ENCODE measurements at regions not wholly inside any gene's neighbourhood (a gene's known extent, or its start where the extent isn't known, plus 50 kb on each side); places are given as distances from the start of the nearest gene placed in this dataset.

- H3K27me3 ChIP-seq (replicated peaks; ENCODE audit: control insufficient read depth, insufficient read depth, low read length) = no peaks in the 10 kb centered on the region
- no peak for DNase-seq (ENCODE audit: extremely low read depth, insufficient read length)
- H3K4me3 ChIP-seq (replicated peaks; ENCODE audit: low read depth, low read length) = no peak overlapping the region
- H3K36me3 ChIP-seq (ENCODE audit: control insufficient read depth, insufficient read depth, low read length) = no peaks in the 10 kb centered on the region
- TF ChIP-seq, protein P1, sequence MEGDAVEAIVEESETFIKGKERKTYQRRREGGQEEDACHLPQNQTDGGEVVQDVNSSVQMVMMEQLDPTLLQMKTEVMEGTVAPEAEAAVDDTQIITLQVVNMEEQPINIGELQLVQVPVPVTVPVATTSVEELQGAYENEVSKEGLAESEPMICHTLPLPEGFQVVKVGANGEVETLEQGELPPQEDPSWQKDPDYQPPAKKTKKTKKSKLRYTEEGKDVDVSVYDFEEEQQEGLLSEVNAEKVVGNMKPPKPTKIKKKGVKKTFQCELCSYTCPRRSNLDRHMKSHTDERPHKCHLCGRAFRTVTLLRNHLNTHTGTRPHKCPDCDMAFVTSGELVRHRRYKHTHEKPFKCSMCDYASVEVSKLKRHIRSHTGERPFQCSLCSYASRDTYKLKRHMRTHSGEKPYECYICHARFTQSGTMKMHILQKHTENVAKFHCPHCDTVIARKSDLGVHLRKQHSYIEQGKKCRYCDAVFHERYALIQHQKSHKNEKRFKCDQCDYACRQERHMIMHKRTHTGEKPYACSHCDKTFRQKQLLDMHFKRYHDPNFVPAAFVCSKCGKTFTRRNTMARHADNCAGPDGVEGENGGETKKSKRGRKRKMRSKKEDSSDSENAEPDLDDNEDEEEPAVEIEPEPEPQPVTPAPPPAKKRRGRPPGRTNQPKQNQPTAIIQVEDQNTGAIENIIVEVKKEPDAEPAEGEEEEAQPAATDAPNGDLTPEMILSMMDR (IDR thresholded peaks at IDR 0.05; ENCODE audit: insufficient read depth, low read length, poor library complexity, severe bottlenecking) = no peak
Observed at GRCh38 chr11:57121996-57122395, 59.8 kb upstream of the LRRC55 start.

GRCh38 chr11:57123590-57123989 lies 58.2 kb upstream of the LRRC55 start:
- H3K27me3 ChIP-seq (replicated peaks; ENCODE audit: control insufficient read depth, insufficient read depth, low read length) = no peaks in the 10 kb centered on the region; the same call in 1 of the 2 replicates
- TF ChIP-seq, protein P1 (IDR thresholded peaks at IDR 0.05; ENCODE audit: insufficient read depth, low read length, poor library complexity, severe bottlenecking) = no peak

GRCh38 chr11:57124505-57124904 lies 57.2 kb upstream of the LRRC55 start:
- no peak for DNase-seq (ENCODE audit: extremely low read depth, insufficient read length)
- no peak overlapping the region for H3K4me3 ChIP-seq (replicated peaks; ENCODE audit: low read depth, low read length)
- no peaks in the 10 kb centered on the region for H3K36me3 ChIP-seq (ENCODE audit: control insufficient read depth, insufficient read depth, low read length)
- TF ChIP-seq, protein P1 (IDR thresholded peaks at IDR 0.05; ENCODE audit: insufficient read depth, low read length, poor library complexity, severe bottlenecking) = no peak
- H3K27me3 ChIP-seq (replicated peaks; ENCODE audit: control insufficient read depth, insufficient read depth, low read length) = no peaks in the 10 kb centered on the region; the same call in 1 of the 2 replicates

More at GRCh38 chr11:57123590-57123989, 58.2 kb upstream of the LRRC55 start:
- Histone ChIP-seq H3K4me3 (replicated peaks; ENCODE audit: low read depth, low read length) (no peak overlapping the region), H3K36me3 (ENCODE audit: control insufficient read depth, insufficient read depth, low read length) (no peaks in the 10 kb centered on the region)
- no peak for DNase-seq (ENCODE audit: extremely low read depth, insufficient read length)

DNA sequence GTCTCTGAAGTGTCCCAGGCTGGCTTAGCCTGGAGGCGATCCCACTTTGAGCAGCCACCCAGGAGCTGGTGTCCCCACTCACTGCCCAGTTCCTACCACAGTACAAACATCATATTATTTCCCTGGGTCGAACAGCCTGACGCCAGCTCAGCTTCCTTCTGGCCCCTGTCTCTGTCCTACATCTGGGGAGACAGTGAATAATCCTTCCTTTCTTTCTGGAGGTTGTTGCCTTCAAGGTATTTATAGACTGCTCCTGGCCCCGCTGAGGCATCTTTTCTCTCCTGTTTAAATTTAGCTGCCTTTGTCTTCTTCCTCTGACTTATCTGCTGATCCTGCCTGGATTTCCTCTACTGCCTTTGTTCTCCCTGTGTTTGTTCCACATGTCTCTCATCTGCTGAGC lies 56.8 kb upstream of the LRRC55 start:
- no peaks in the 10 kb centered on the region; the same call in 1 of the 2 replicates for H3K27me3 ChIP-seq (replicated peaks; ENCODE audit: control insufficient read depth, insufficient read depth, low read length)
- DNase-seq (ENCODE audit: extremely low read depth, insufficient read length) = no peak
- no peak overlapping the region for H3K4me3 ChIP-seq (replicated peaks; ENCODE audit: low read depth, low read length)
- TF ChIP-seq, protein P1 (IDR thresholded peaks at IDR 0.05; ENCODE audit: insufficient read depth, low read length, poor library complexity, severe bottlenecking) = no peak
- H3K36me3 ChIP-seq (ENCODE audit: control insufficient read depth, insufficient read depth, low read length) = no peaks in the 10 kb centered on the region

GRCh38 chr11:57126766-57127400 lies 54.9 kb upstream of the LRRC55 start:
- TF ChIP-seq, protein P1 (IDR thresholded peaks at IDR 0.05; ENCODE audit: insufficient read depth, low read length, poor library complexity, severe bottlenecking) = no peak
- Histone ChIP-seq H3K36me3 (ENCODE audit: control insufficient read depth, insufficient read depth, low read length) (no peaks in the 10 kb centered on the region), H3K4me3 (replicated peaks; ENCODE audit: low read depth, low read length) (no peak overlapping the region), H3K27me3 (replicated peaks; ENCODE audit: control insufficient read depth, insufficient read depth, low read length) (no peaks in the 10 kb centered on the region; the same call in none of the 2 replicates)
- DNase-seq (ENCODE audit: extremely low read depth, insufficient read length) = no peak

Data from GM06990 (cell line).